SK-N-SH (cell line): ENCODE measurements at regions not wholly inside any gene's neighbourhood (a gene's known extent, or its start where the extent isn't known, plus 50 kb on each side); places are given as distances from the start of the nearest gene placed in this dataset.

Source experiments
- CTCF ChIA-PET: fragments of 300-600, 350-600 bp; formaldehyde crosslinking; extraction: SDS; loops from one replicate; lab custom pipeline; 2021; lab: Yijun Ruan, JAX
- POLR2A ChIA-PET: fragments of 350-600 bp; sonication (Branson Sonifier 250); formaldehyde crosslinking; extraction: SDS; loops from one replicate; lab custom pipeline; 2020; ENCODE audit warnings: antibody characterized with exemption, inconsistent platforms; lab: Yijun Ruan, JAX
- DNase-seq: peaks from one replicate; pipeline ENCODE4 v3.0.0; 2012
- H2AFZ ChIP-seq: fragments of 200-600 bp; sonication (generic); 2 replicates; pipeline ENCODE4 v1.8.1; 2016; ENCODE audit warnings: antibody characterized with exemption, mild to moderate bottlenecking, low read depth
- H3F3A ChIP-seq: fragments of 200-600 bp; sonication (generic); replicated peaks from 2 replicates; pipeline ENCODE3; 2016; ENCODE audit warnings: antibody characterized with exemption, mild to moderate bottlenecking; ENCODE audit not compliant: insufficient read depth
- H3K27ac ChIP-seq, 2 experiments: fragments of 200-500 bp in 1 of 2; fragments of 200-600 bp in 1 of 2; sonication (Bioruptor generic) in 1 of 2; sonication (generic), shearing (Covaris generic) in 1 of 2; 2 replicates each; pipeline versions ENCODE4 v1.5.1 to v1.6.1; 2014 to 2016; ENCODE audit warnings: low read depth in 2 of 2, inconsistent platforms in 1 of 2, low read length in 1 of 2, mild to moderate bottlenecking in 1 of 2, mixed read lengths in 1 of 2
- H3K27me3 ChIP-seq: fragments of 200-600 bp; sonication (generic), shearing (Covaris generic); 2 replicates; pipeline ENCODE4 v1.6.1; 2016; ENCODE audit warnings: mixed run types; ENCODE audit not compliant: insufficient read depth
- H3K36me3 ChIP-seq, 2 experiments: fragments of 200-500 bp in 1 of 2; fragments of 200-600 bp in 1 of 2; sonication (Bioruptor generic) in 1 of 2; sonication (generic) in 1 of 2; replicated peaks in 1 of 2; 2 replicates each; pipeline versions ENCODE3 to v1.5.1; 2014 to 2016; ENCODE audit warnings: low read length in 1 of 2, mild to moderate bottlenecking in 1 of 2; ENCODE audit not compliant: insufficient read depth in 2 of 2, control insufficient read depth in 1 of 2
- H3K4me1 ChIP-seq, 2 experiments: fragments of 200-500 bp in 1 of 2; fragments of 200-600 bp in 1 of 2; sonication (Bioruptor generic) in 1 of 2; sonication (generic), shearing (Covaris generic) in 1 of 2; 2 replicates each; pipeline versions ENCODE4 v1.5.1 to v1.6.1; 2014 to 2016; ENCODE audit warnings: low read depth in 1 of 2, low read length in 1 of 2, mixed run types in 1 of 2; ENCODE audit not compliant: insufficient read depth in 2 of 2, control insufficient read depth in 1 of 2
- H3K4me2 ChIP-seq: fragments of 200-600 bp; sonication (generic), shearing (Covaris generic); 2 replicates; pipeline ENCODE4 v1.6.1; 2017; ENCODE audit warnings: mixed run types
- H3K4me3 ChIP-seq, 2 experiments: fragments of 200-500 bp in 1 of 2; fragments of 200-600 bp in 1 of 2; sonication (Bioruptor generic) in 1 of 2; sonication (generic), shearing (Covaris generic) in 1 of 2; 2 replicates each; pipeline versions ENCODE4 v1.5.1 to v1.8.1; 2014 to 2016; ENCODE audit warnings: low read depth in 2 of 2, inconsistent platforms in 1 of 2, low read length in 1 of 2, mild to moderate bottlenecking in 1 of 2, mixed read lengths in 1 of 2, moderate library complexity in 1 of 2
- H3K79me2 ChIP-seq: fragments of 200-600 bp; sonication (generic); 2 replicates; pipeline ENCODE4 v1.8.1; 2017; ENCODE audit warnings: mild to moderate bottlenecking; ENCODE audit not compliant: insufficient read depth
- H3K9ac ChIP-seq: fragments of 200-600 bp; sonication (generic); 2 replicates; pipeline ENCODE4 v1.6.1; 2017; ENCODE audit warnings: mixed run types
- H3K9me2 ChIP-seq: fragments of 200-600 bp; sonication (generic); 2 replicates; pipeline ENCODE4 v1.6.1; 2017; ENCODE audit warnings: mixed run types
- H3K9me3 ChIP-seq: fragments of 200-600 bp; sonication (generic); 2 replicates; pipeline ENCODE4 v1.6.1; 2017; ENCODE audit warnings: mixed run types, mild to moderate bottlenecking, moderate library complexity
- H4K20me1 ChIP-seq: fragments of 200-600 bp; sonication (generic); 2 replicates; pipeline ENCODE4 v1.6.1; 2017; ENCODE audit warnings: mild to moderate bottlenecking, mixed run types; ENCODE audit not compliant: insufficient read depth
- FOSL2 ChIP-seq: IDR thresholded peaks from 2 replicates; pipeline ENCODE4 v1.4.0; 2012; ENCODE audit warnings: low read depth, mild to moderate bottlenecking, moderate library complexity, borderline replicate concordance
- NFIC ChIP-seq: IDR thresholded peaks from 2 replicates; pipeline ENCODE4 v1.4.0; 2012; ENCODE audit warnings: borderline replicate concordance
- TEAD4 ChIP-seq: IDR thresholded peaks from 2 replicates; pipeline ENCODE4 v1.4.0; 2012; ENCODE audit warnings: mild to moderate bottlenecking, borderline replicate concordance; ENCODE audit not compliant: insufficient read depth
- WGBS: methylation state at CpG from one replicate; pipeline ENCODE4 v1.1.6; 2017; ENCODE audit warnings: low lambda C conversion rate; 5-methylcytosine and 5-hydroxymethylcytosine counted together
- TF ChIP-seq, protein P1 (sequence below): fragments of 150-350 bp; IDR thresholded peaks from 2 replicates; pipeline ENCODE4 v1.6.1; 2017; ENCODE audit warnings: antibody characterized with exemption, low read length, low read depth, borderline replicate concordance
- TF ChIP-seq, protein P2 (sequence below): IDR thresholded peaks from 2 replicates; pipeline ENCODE4 v1.6.1; 2012; ENCODE audit warnings: mild to moderate bottlenecking, low read depth, low read length, moderate library complexity

DNA sequence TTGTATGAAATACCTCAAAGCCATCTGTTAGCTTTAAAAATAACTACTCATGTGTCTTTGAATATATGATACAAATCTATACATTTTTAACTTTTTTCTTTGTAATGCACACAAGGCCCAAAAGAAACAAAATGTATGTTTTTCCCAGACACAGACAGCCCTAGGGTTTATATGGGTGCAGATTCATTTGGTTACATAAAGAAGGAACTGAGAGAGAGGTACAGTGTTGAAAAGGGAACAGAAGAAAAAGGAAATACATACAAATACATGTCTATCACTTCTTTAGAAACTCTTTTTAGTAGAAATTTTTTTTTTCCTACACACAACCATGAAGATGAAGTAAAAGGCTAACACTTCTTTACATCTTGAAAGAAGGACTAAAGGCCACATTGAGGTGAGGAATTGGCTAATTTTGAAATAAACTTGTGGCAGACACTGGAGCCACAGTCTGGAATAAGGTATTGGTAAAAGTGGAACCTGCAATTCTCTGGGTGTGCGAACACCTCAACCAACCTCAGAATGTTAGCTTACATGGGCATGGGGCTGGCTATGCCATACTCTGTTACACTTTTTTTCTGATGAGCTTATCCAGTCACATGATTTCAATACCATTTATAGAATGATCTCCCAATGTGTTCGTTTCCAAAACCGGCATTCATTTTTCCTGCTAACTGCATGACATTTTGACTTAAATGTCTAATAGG lies 67.9 kb downstream of the FAM47C start:
- no peak for DNase-seq
- Histone ChIP-seq H3K9me3 (no peaks in the 10 kb centered on the region), H3K4me1 (no peaks in the 10 kb centered on the region), H3K4me2 (no peak overlapping the region), H2AFZ (no peak overlapping the region), H4K20me1 (no peaks in the 10 kb centered on the region), H3K9ac (no peak overlapping the region), H3F3A (no peaks in the 10 kb centered on the region), H3K4me3 (no peak overlapping the region), H3K79me2 (no peaks in the 10 kb centered on the region), H3K27ac (no peak overlapping the region), H3K27me3 (no peaks in the 10 kb centered on the region; the same call in 1 of the 2 replicates), H3K9me2 (no peaks in the 10 kb centered on the region), H3K36me3 (no peaks in the 10 kb centered on the region)
- ChIA-PET CTCF (no interaction called here), POLR2A (no interaction called here)
- TF ChIP-seq TEAD4 (no peak), FOSL2 (no peak)
- TF ChIP-seq, protein P1, sequence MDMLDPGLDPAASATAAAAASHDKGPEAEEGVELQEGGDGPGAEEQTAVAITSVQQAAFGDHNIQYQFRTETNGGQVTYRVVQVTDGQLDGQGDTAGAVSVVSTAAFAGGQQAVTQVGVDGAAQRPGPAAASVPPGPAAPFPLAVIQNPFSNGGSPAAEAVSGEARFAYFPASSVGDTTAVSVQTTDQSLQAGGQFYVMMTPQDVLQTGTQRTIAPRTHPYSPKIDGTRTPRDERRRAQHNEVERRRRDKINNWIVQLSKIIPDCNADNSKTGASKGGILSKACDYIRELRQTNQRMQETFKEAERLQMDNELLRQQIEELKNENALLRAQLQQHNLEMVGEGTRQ = no peak
- WGBS = 1% methylated on average over 3 of the region's 3 CpGs

DNA sequence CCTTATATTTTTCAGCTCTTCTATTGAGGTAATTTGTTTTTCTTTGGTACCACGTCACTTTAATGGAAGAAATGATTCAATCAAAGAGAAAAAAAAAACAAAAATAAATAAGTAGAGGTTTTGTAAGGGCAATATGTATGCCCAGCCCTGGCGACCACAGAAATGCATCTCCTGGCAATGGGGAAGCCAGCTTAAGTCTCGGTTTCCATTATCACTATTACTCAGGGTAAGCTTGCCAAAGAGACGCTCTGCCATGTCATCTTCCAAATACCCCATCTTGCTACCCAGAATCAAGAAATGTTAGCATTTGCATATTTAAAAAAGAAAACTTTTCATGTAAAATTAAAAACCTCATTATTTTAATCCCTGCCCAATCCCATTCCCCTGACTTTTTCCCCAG lies 68.8 kb downstream of the FAM47C start:
- H3K27ac ChIP-seq = no peak overlapping the region
- no peak overlapping the region for H3K9ac ChIP-seq
- CTCF ChIA-PET = no interaction called here
- no peaks in the 10 kb centered on the region for H3K9me3 ChIP-seq
- H3K27me3 ChIP-seq = no peaks in the 10 kb centered on the region; the same call in 1 of the 2 replicates
- H3K36me3 ChIP-seq = no peaks in the 10 kb centered on the region
- no peaks in the 10 kb centered on the region for H3K9me2 ChIP-seq
- H3F3A ChIP-seq = no peaks in the 10 kb centered on the region
- H2AFZ ChIP-seq = no peak overlapping the region
- H3K79me2 ChIP-seq = no peaks in the 10 kb centered on the region
- TF ChIP-seq, protein P2, sequence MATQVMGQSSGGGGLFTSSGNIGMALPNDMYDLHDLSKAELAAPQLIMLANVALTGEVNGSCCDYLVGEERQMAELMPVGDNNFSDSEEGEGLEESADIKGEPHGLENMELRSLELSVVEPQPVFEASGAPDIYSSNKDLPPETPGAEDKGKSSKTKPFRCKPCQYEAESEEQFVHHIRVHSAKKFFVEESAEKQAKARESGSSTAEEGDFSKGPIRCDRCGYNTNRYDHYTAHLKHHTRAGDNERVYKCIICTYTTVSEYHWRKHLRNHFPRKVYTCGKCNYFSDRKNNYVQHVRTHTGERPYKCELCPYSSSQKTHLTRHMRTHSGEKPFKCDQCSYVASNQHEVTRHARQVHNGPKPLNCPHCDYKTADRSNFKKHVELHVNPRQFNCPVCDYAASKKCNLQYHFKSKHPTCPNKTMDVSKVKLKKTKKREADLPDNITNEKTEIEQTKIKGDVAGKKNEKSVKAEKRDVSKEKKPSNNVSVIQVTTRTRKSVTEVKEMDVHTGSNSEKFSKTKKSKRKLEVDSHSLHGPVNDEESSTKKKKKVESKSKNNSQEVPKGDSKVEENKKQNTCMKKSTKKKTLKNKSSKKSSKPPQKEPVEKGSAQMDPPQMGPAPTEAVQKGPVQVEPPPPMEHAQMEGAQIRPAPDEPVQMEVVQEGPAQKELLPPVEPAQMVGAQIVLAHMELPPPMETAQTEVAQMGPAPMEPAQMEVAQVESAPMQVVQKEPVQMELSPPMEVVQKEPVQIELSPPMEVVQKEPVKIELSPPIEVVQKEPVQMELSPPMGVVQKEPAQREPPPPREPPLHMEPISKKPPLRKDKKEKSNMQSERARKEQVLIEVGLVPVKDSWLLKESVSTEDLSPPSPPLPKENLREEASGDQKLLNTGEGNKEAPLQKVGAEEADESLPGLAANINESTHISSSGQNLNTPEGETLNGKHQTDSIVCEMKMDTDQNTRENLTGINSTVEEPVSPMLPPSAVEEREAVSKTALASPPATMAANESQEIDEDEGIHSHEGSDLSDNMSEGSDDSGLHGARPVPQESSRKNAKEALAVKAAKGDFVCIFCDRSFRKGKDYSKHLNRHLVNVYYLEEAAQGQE = no peak
- TF ChIP-seq NFIC = no peak
- no peaks in the 10 kb centered on the region for H4K20me1 ChIP-seq
- H3K4me1 ChIP-seq = no peaks in the 10 kb centered on the region
- POLR2A ChIA-PET = no interaction called here
- H3K4me3 ChIP-seq = no peak overlapping the region
- no peak overlapping the region for H3K4me2 ChIP-seq
- DNase-seq = no peak
- 7% methylated on average over 4 of the region's 4 CpGs for WGBS
